HepG2 (cell line): ENCODE measurements at regions not wholly inside any gene's neighbourhood (a gene's known extent, or its start where the extent isn't known, plus 50 kb on each side); places are given as distances from the start of the nearest gene placed in this dataset.

ENCODE experiments used
- ATAC-seq: fragments of 200-7000 bp; cut with Tn5 transposase; 3 replicates; pipeline ENCODE4 v1.9.1; 2020; ENCODE audit warnings: mild to moderate bottlenecking, moderate library complexity
- BruUV-seq: library from RNA; stranded (reverse); fragments of 400-500 nt; replicated peaks from 2 replicates; lab custom pipeline; 2021; lab: Mats Ljungman, UMichigan
- CTCF ChIA-PET: fragments of 300-600 bp; formaldehyde crosslinking; extraction: SDS; loops from one replicate; lab custom pipeline; 2021; ENCODE audit warnings: low total read pairs, inconsistent platforms, low intra/inter-chr PET ratio; lab: Yijun Ruan, JAX
- POLR2A ChIA-PET: fragments of 350-600 bp; sonication (Branson Sonifier 250); formaldehyde crosslinking; loops from one replicate; lab custom pipeline; 2020; ENCODE audit warnings: antibody characterized with exemption, inconsistent platforms; lab: Yijun Ruan, JAX
- DNase-seq: peaks from one replicate; pipeline ENCODE4 v3.0.0-alpha.2; 2015; ENCODE audit warnings: low spot score
- FAIRE-seq: peaks from 3 replicates; lab custom pipeline; 2011; peaks lifted over from hg19 to GRCh38; lab: Jason Lieb, UNC
- H2AFZ ChIP-seq: one replicate; pipeline ENCODE4 v1.6.1; 2011; ENCODE audit warnings: low read length, inconsistent platforms
- H3K27ac ChIP-seq: fragments of 300-600 bp; 3 replicates; pipeline ENCODE4 v1.8.0; 2011; ENCODE audit warnings: mixed run types, mild to moderate bottlenecking, mixed read lengths, low read length, inconsistent platforms; ENCODE audit not compliant: insufficient read depth; ENCODE audit errors: extremely low read length
- H3K27me3 ChIP-seq, 2 experiments: fragments of 200-600 bp in 1 of 2; 2 replicates in 1 of 2; 3 replicates in 1 of 2; pipeline versions ENCODE4 v1.6.0 to v1.8.0; 2011; ENCODE audit warnings: low read length in 2 of 2, mild to moderate bottlenecking in 2 of 2, moderate library complexity in 2 of 2, inconsistent platforms in 1 of 2; ENCODE audit not compliant: insufficient read depth in 2 of 2, control insufficient read depth in 1 of 2
- H3K36me3 ChIP-seq, 2 experiments: fragments of 200-600 bp in 1 of 2; replicated peaks in 1 of 2; 2 replicates in 1 of 2; 3 replicates in 1 of 2; pipeline versions ENCODE4 v1.5.1 to v1.8.0; 2011; ENCODE audit warnings: low read length in 2 of 2, inconsistent platforms in 1 of 2; ENCODE audit not compliant: insufficient read depth in 2 of 2, control insufficient read depth in 1 of 2
- H3K4me1 ChIP-seq: 2 replicates; pipeline ENCODE4 v1.5.1; 2012; ENCODE audit warnings: low read length, inconsistent platforms; ENCODE audit not compliant: insufficient read depth
- H3K4me2 ChIP-seq: 2 replicates; pipeline ENCODE4 v1.6.0; 2011; ENCODE audit warnings: low read depth, low read length, inconsistent platforms
- H3K4me3 ChIP-seq, 3 experiments: fragments of 200-600 bp in 1 of 3; sonication (generic), shearing (Covaris generic) in 1 of 3; replicated peaks in 1 of 3; 2 replicates each; pipeline ENCODE4 v1.5.1; 2011 to 2016; ENCODE audit warnings: low read length in 3 of 3, inconsistent platforms in 2 of 3, low read depth in 2 of 3, mild to moderate bottlenecking in 2 of 3, control low read depth in 1 of 3, mixed read lengths in 1 of 3; ENCODE audit not compliant: insufficient read depth in 1 of 3
- H3K79me2 ChIP-seq: one replicate; pipeline ENCODE4 v1.6.1; 2011; ENCODE audit warnings: low read length, inconsistent platforms; ENCODE audit not compliant: insufficient read depth
- H3K9ac ChIP-seq: 2 replicates; pipeline ENCODE4 v1.6.0; 2011; ENCODE audit warnings: mild to moderate bottlenecking, low read depth, low read length, inconsistent platforms; ENCODE audit not compliant: insufficient read depth
- H3K9me3 ChIP-seq: 2 replicates; pipeline ENCODE4 v1.5.1; 2012; ENCODE audit warnings: mild to moderate bottlenecking, low read length
- H4K20me1 ChIP-seq: 2 replicates; pipeline ENCODE4 v1.6.0; 2011; ENCODE audit warnings: inconsistent platforms, mild to moderate bottlenecking, low read length, moderate library complexity; ENCODE audit not compliant: insufficient read depth
- ARNTL ChIP-seq: sonication (generic); formaldehyde crosslinking; IDR thresholded peaks from 2 replicates; pipeline ENCODE4 v1.4.0; 2020; ENCODE audit warnings: mild to moderate bottlenecking, missing genetic modification reagents
- ATAD3A ChIP-seq: sonication (generic); formaldehyde crosslinking; IDR thresholded peaks from 2 replicates; pipeline ENCODE4 v1.4.0; 2020; ENCODE audit warnings: missing genetic modification reagents
- CREB3 ChIP-seq: sonication (generic); formaldehyde crosslinking; IDR thresholded peaks from 2 replicates; pipeline ENCODE4 v1.5.0; 2020; ENCODE audit warnings: missing genetic modification reagents
- HHEX ChIP-seq: IDR thresholded peaks from 2 replicates; pipeline ENCODE4 v1.6.1; 2016; ENCODE audit warnings: control low read depth
- HNF4A ChIP-seq: sonication (generic); formaldehyde crosslinking; IDR thresholded peaks from 2 replicates; pipeline ENCODE4 v1.4.0; 2020; ENCODE audit warnings: missing genetic modification reagents
- ISX ChIP-seq: sonication (generic); formaldehyde crosslinking; conservative IDR thresholded peaks from 2 replicates; pipeline ENCODE4 v1.5.0; 2020; ENCODE audit warnings: missing genetic modification reagents
- KIAA2018 ChIP-seq: sonication (generic); formaldehyde crosslinking; IDR thresholded peaks from 2 replicates; pipeline ENCODE4 v1.5.0; 2020; ENCODE audit warnings: mild to moderate bottlenecking, missing genetic modification reagents, borderline replicate concordance
- MAX ChIP-seq: IDR thresholded peaks from 2 replicates; pipeline ENCODE4 v1.6.1; 2012; ENCODE audit warnings: inconsistent platforms
- MTF1 ChIP-seq: sonication (generic); formaldehyde crosslinking; IDR thresholded peaks from 2 replicates; pipeline ENCODE4 v1.5.0; 2020; ENCODE audit warnings: missing genetic modification reagents
- NAIF1 ChIP-seq: sonication (generic); formaldehyde crosslinking; IDR thresholded peaks from 2 replicates; pipeline ENCODE4 v1.5.0; 2020; ENCODE audit warnings: mild to moderate bottlenecking, missing genetic modification reagents, borderline replicate concordance
- RBM22 ChIP-seq: fragments of 200-400 bp; formaldehyde crosslinking; optimal IDR thresholded peaks from 2 replicates; pipeline ENCODE3; 2017; ENCODE audit warnings: mild to moderate bottlenecking, low read length, moderate library complexity
- XBP1 ChIP-seq: sonication (generic); formaldehyde crosslinking; IDR thresholded peaks from 2 replicates; pipeline ENCODE4 v1.5.0; 2020; ENCODE audit warnings: missing genetic modification reagents
- ZBTB26 ChIP-seq: IDR thresholded peaks from 2 replicates; pipeline ENCODE4 v1.6.1; 2016; ENCODE audit warnings: missing compliant biosample characterization, missing genetic modification reagents, borderline replicate concordance
- ZNF614 ChIP-seq: IDR thresholded peaks from 2 replicates; pipeline ENCODE4 v1.6.1; 2018; ENCODE audit warnings: missing biosample characterization, missing genetic modification reagents, inconsistent platforms, borderline replicate concordance
- ZNF615 ChIP-seq: sonication (generic); formaldehyde crosslinking; IDR thresholded peaks from 2 replicates; pipeline ENCODE4 v1.5.0; 2020; ENCODE audit warnings: mild to moderate bottlenecking, missing genetic modification reagents, borderline replicate concordance
- ZSCAN25 ChIP-seq: sonication (generic); formaldehyde crosslinking; IDR thresholded peaks from 2 replicates; pipeline ENCODE4 v1.8.0; 2022; ENCODE audit warnings: mild to moderate bottlenecking, missing genetic modification reagents
- WGBS: methylation state at CpG from one replicate; pipeline ENCODE4 v1.1.6; 2017; ENCODE audit warnings: low lambda C conversion rate; 5-methylcytosine and 5-hydroxymethylcytosine counted together
- in situ Hi-C: cut with HindIII; loops from 2 replicates; pipeline ENCODE4 v1.10.0; 2017; ENCODE audit warnings: low pct_unique_long_range_greater_than_20kb; ENCODE audit not compliant: extremely low pct_ligation_motif_present
- intact Hi-C: fragments of 100-400 bp; cut with micrococcal nuclease; formaldehyde crosslinking; loops from one replicate; pipeline ENCODE4 v1.10.0; 2022; ENCODE audit not compliant: unreplicated experiment

GRCh38 chr3:106729481-106729880 is 647.8 kb upstream of the CCDC54 start:
- in situ Hi-C loops (no loop called here), intact Hi-C loops (no loop called here)
- Histone ChIP-seq H3K4me2 (no peak overlapping the region), H4K20me1 (no peaks in the 10 kb centered on the region), H3K79me2 (no peaks in the 10 kb centered on the region), H2AFZ (no peak overlapping the region), H3K9me3 (no peaks in the 10 kb centered on the region), H3K4me3 (no peak overlapping the region), H3K27ac (no peak overlapping the region), H3K36me3 (no peaks in the 10 kb centered on the region), H3K27me3 (no peaks in the 10 kb centered on the region), H3K9ac (no peak overlapping the region), H3K4me1 (no peaks in the 10 kb centered on the region)
- BruUV-seq: no TSS peak
- DNase-seq (no peak), FAIRE-seq (no peak), ATAC-seq (no peak)
- WGBS: 3% methylated on average over 1 of the region's 1 CpG
- ChIA-PET CTCF (no interaction called here), POLR2A (no interaction called here)
- TF ChIP-seq RBM22 (no peak), NAIF1 (CRISPR knock-in tag) (no peak), XBP1 (CRISPR knock-in tag) (no peak), CREB3 (CRISPR knock-in tag) (no peak), ARNTL (CRISPR knock-in tag) (no peak), MTF1 (no peak), ZNF615 (CRISPR knock-in tag) (no peak), KIAA2018 (CRISPR knock-in tag) (no peak), HNF4A (CRISPR knock-in tag) (no peak), ZBTB26 (CRISPR knock-in tag) (no peak), ZNF614 (CRISPR knock-in tag) (no peak), ATAD3A (CRISPR knock-in tag) (no peak), MAX (no peak), ISX (CRISPR knock-in tag) (no peak), ZSCAN25 (CRISPR knock-in tag) (no peak), HHEX (CRISPR knock-in tag) (no peak)
